ENCODE measurements at regions not wholly inside any gene's neighbourhood (a gene's known extent, or its start where the extent isn't known, plus 50 kb on each side); places are given as distances from the start of the nearest gene placed in this dataset.

DNA sequence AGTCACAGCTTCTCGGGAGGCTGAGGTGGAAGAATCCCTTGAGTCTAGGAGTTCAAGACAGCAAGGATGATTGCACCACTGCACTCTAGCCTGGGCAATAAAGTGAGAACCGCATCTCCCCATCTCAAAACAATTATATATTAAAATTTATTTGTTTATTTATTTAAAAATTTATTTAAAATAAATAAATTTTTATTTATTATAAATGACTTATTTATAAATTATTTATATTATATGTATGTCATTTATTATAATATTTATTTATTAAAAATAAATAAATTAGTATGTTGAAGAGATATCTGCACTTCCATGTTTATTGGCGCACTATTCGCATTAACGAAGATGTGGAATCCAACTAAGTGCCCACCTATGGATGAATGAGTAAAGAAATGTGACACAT is 683.2 kb upstream of the BRINP3 start:
- BruUV-seq (replicated peaks), result no TSS peak
- Histone ChIP-seq H3K4me3 (ENCODE audit: low read depth, low read length, poor library complexity, severe bottlenecking) (no peak overlapping the region), H3K27ac (ENCODE audit: low read depth, low read length, poor library complexity, severe bottlenecking) (no peak overlapping the region), H3K36me3 (ENCODE audit: insufficient read depth, low read length) (no peaks in the 10 kb centered on the region), H4K20me1 (ENCODE audit: insufficient read depth, low read length) (no peaks in the 10 kb centered on the region), H3K9me2 (ENCODE audit: insufficient read depth, low read length) (no peaks in the 10 kb centered on the region), H3K79me2 (ENCODE audit: insufficient read depth, low read depth, low read length) (no peaks in the 10 kb centered on the region), H3K9me3 (ENCODE audit: low read length) (no peaks in the 10 kb centered on the region), H3K4me2 (ENCODE audit: low read length) (no peak overlapping the region), H3K4me1 (ENCODE audit: insufficient read depth, low read length, poor library complexity, severe bottlenecking) (no peaks in the 10 kb centered on the region), H2AFZ (ENCODE audit: low read length) (no peak overlapping the region)
- ChIA-PET POLR2A (no interaction called here), CTCF (ENCODE audit: unreplicated experiment) (no interaction called here)
- DNase-seq (ENCODE audit: low spot score), result no peak
- TF ChIP-seq EZH2phosphoT487 (IDR thresholded peaks at IDR 0.05; ENCODE audit: borderline replicate concordance, low read depth, low read length), result no peak
- TF ChIP-seq, protein P1, sequence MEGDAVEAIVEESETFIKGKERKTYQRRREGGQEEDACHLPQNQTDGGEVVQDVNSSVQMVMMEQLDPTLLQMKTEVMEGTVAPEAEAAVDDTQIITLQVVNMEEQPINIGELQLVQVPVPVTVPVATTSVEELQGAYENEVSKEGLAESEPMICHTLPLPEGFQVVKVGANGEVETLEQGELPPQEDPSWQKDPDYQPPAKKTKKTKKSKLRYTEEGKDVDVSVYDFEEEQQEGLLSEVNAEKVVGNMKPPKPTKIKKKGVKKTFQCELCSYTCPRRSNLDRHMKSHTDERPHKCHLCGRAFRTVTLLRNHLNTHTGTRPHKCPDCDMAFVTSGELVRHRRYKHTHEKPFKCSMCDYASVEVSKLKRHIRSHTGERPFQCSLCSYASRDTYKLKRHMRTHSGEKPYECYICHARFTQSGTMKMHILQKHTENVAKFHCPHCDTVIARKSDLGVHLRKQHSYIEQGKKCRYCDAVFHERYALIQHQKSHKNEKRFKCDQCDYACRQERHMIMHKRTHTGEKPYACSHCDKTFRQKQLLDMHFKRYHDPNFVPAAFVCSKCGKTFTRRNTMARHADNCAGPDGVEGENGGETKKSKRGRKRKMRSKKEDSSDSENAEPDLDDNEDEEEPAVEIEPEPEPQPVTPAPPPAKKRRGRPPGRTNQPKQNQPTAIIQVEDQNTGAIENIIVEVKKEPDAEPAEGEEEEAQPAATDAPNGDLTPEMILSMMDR (conservative IDR thresholded peaks at IDR 0.05; ENCODE audit: low read length), result no peak
- intact Hi-C loops (cut with micrococcal nuclease; ENCODE audit: unreplicated experiment), result no loop called here

DNA sequence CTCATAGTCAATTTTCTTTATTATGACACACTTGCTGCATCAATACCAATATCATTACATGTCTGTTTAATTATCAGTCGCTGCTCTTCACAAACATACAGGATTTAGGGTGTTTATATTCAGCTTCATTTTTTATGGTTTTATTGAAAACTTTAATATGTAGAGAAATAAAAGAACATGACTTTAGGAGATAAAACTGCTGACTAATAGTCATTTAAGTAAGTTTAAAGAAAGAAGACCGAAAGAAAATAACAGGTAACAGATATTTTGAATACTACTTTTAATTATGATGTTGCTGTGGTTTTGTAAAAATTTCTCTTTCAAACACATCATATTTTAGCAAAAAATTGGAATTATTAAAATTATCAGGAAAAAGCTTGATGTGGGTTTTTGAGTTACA is 685.1 kb upstream of the BRINP3 start:
- no peak overlapping the region for H3K27ac ChIP-seq (ENCODE audit: low read depth, low read length, poor library complexity, severe bottlenecking)
- H3K79me2 ChIP-seq (ENCODE audit: insufficient read depth, low read depth, low read length), result no peaks in the 10 kb centered on the region
- no peaks in the 10 kb centered on the region for H3K9me2 ChIP-seq (ENCODE audit: insufficient read depth, low read length)
- no TSS peak for BruUV-seq (replicated peaks)
- H4K20me1 ChIP-seq (ENCODE audit: insufficient read depth, low read length), result no peaks in the 10 kb centered on the region
- ChIA-PET CTCF (ENCODE audit: unreplicated experiment) (no interaction called here), POLR2A (interaction anchor here (1.2 kb wide), 1 partner anchor 11 kb away, joined by 3 read pairs; no protein-coding TSS in a partner anchor)
- no peak for DNase-seq (ENCODE audit: low spot score)
- intact Hi-C loops (cut with micrococcal nuclease; ENCODE audit: unreplicated experiment), result no loop called here
- H2AFZ ChIP-seq (ENCODE audit: low read length), result no peak overlapping the region
- no peaks in the 10 kb centered on the region for H3K4me1 ChIP-seq (ENCODE audit: insufficient read depth, low read length, poor library complexity, severe bottlenecking)
- no peak overlapping the region for H3K4me3 ChIP-seq (ENCODE audit: low read depth, low read length, poor library complexity, severe bottlenecking)
- no peaks in the 10 kb centered on the region for H3K36me3 ChIP-seq (ENCODE audit: insufficient read depth, low read length)
- TF ChIP-seq EZH2phosphoT487 (IDR thresholded peaks at IDR 0.05; ENCODE audit: borderline replicate concordance, low read depth, low read length), result no peak
- no peaks in the 10 kb centered on the region for H3K9me3 ChIP-seq (ENCODE audit: low read length)
- no peak overlapping the region for H3K4me2 ChIP-seq (ENCODE audit: low read length)

DNA sequence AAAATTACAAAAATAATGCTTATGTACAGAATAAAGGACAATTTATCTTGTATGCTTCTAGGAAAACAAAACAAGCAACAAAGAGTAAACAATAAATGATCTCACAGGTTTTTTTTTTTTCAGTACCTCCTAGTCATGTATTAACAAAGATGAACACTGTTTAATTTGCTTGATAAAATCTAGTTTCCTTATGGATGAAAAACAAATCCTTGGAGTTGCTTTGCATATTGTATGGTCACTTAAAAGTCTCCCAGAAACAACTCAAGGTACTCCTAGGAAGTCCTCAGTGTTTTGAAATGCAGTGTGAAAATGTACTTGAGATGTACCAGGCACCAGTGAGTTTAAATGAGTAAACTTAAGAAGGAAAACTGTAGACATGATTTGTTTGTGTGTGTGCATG is 686.0 kb upstream of the BRINP3 start:
- Histone ChIP-seq H4K20me1 (ENCODE audit: insufficient read depth, low read length) (no peaks in the 10 kb centered on the region), H2AFZ (ENCODE audit: low read length) (no peak overlapping the region), H3K4me3 (ENCODE audit: low read depth, low read length, poor library complexity, severe bottlenecking) (no peak overlapping the region), H3K79me2 (ENCODE audit: insufficient read depth, low read depth, low read length) (no peaks in the 10 kb centered on the region), H3K9me3 (ENCODE audit: low read length) (no peaks in the 10 kb centered on the region), H3K9me2 (ENCODE audit: insufficient read depth, low read length) (no peaks in the 10 kb centered on the region), H3K4me1 (ENCODE audit: insufficient read depth, low read length, poor library complexity, severe bottlenecking) (no peaks in the 10 kb centered on the region), H3K36me3 (ENCODE audit: insufficient read depth, low read length) (no peaks in the 10 kb centered on the region), H3K4me2 (ENCODE audit: low read length) (no peak overlapping the region), H3K27ac (ENCODE audit: low read depth, low read length, poor library complexity, severe bottlenecking) (no peak overlapping the region)
- ChIA-PET POLR2A (no interaction called here), CTCF (ENCODE audit: unreplicated experiment) (no interaction called here)
- no TSS peak for BruUV-seq (replicated peaks)
- intact Hi-C loops (cut with micrococcal nuclease; ENCODE audit: unreplicated experiment), result no loop called here
- TF ChIP-seq, protein P1 (conservative IDR thresholded peaks at IDR 0.05; ENCODE audit: low read length), result no peak
- TF ChIP-seq EZH2phosphoT487 (IDR thresholded peaks at IDR 0.05; ENCODE audit: borderline replicate concordance, low read depth, low read length), result no peak
- no peak for DNase-seq (ENCODE audit: low spot score)

Data from OCI-LY7 (cell line).